ENCODE measurements at regions not wholly inside any gene's neighbourhood (a gene's known extent, or its start where the extent isn't known, plus 50 kb on each side); places are given as distances from the start of the nearest gene placed in this dataset.
"Not testable (repeated sequence)": the region's sequence is repeated elsewhere in the genome, so short reads cannot be mapped to it uniquely, and the experiment has no call there.

DNA sequence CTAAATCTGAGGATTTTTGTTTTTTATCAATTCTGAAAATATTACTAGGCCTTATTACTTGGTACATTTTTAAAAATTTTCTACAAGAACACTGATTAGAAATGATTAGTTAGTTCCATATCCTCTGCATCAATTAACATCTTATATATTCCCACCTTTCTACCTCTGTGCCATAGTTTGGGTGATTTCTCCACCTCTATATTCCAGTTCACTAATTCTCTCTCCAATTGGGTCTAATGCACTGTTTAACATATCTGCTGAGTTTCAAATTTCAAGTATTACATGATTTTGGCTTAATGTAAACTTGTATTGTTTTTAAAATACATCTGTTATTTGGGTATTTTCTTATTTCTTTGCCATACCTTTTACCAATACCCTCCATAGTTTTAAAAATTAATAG lies 705.7 kb upstream of the SALL3 start:
- DNase-seq (ENCODE audit: low read depth), result no peak

DNA sequence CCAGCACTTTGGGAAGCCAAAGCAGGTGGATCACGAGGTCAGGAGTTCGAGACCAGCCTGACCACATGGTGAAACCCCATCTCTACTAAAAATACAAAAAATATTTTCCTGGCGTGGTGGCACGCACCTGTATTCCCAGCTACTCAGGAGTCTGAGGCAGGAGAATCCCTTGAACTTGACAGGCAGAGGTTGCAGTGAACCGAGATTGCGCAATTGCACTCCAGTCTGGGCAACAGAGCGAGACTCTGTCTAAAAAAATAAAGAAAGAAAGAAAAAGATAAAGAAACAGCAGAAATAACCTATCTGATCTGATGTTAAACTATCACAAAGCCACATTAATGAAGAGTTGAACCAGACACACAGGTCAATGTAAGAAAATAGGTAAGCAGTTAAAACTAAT lies 696.2 kb upstream of the SALL3 start:
- not testable (repeated sequence) for DNase-seq (ENCODE audit: low read depth)

DNA sequence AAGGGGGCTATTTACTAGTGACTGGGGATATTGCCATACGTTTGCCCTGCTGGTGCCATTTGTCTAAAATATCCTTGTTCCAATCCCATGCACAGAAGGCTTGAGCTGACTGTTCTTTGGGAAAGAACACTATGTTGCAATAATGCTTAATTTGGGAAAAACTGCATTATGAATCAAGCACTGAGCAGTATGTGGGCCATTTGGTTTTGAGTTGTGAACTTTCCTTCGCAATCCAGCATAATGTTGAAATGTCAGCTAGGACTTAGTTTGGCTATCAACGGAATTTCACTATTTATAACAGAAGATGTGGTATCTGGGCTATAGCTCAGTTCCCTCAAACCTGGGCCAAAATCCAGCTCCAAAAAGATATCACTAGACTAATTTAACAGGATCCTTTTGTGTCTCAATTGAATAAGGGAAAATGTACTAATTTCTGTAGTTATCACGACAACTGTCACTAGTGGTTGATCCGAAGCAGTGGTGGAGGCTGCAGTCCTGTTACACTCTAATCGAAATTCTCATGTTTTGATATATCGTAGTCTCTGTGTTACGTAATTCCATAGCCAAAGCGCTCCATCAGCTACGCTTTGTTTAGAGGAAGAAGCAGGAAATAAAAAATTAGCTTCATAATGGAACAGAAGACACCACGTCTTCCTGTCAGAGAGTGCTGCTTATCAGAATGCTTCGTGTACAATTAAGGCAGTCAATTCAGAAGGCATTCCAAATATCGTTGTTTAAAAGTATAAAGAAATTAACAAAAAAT lies 686.8 kb upstream of the SALL3 start:
- no peak for DNase-seq (ENCODE audit: low read depth)

DNA sequence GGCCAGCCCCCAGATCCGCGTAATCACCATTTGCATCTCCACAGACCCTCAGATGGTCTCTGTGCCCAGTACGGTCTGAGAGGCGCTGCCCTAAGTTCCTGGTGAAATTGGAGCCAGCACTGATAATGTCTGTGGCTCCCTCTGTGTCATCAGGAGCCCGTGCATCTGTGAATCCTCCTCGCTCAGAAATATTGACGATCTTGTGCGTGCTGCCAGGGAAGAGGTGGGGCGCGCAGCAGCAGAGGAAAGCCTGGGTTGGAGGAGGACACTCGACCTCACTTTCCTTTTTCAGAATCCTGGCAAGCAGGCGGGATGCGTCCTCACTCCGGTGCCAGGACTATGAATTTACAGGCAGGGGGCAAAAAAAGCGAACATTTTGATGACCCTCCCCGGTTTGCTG lies 686.1 kb upstream of the SALL3 start:
- no peak for DNase-seq (ENCODE audit: low read depth)

DNA sequence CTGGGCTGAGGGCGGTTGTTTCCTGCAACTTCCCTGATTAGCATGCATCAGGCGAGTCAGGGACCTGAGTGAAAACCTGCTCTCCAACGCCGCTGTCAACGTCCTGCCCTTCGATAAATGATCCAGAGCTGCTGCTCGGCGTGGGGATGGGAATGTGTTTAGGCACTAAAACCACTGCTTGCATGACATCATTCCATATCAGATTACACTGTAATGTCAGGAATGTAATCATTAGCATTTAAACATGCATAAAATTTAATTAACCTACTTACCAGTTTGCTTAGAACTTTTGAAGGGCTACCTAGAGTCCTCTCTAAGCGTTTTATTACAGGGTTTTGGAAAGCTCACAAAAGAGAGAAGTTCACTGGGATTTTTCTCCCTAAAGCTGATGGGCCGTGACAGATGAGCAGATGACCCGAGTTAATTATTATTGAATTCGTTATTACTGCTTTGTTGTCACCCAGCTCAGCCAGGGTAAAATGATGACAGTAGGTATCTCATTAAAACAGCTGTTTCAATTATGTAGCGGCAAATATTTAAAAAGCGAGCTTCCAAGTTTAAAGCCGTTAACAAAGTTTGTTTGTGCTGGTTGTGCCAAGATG lies 685.6 kb upstream of the SALL3 start:
- no peak for DNase-seq (ENCODE audit: low read depth)

DNA sequence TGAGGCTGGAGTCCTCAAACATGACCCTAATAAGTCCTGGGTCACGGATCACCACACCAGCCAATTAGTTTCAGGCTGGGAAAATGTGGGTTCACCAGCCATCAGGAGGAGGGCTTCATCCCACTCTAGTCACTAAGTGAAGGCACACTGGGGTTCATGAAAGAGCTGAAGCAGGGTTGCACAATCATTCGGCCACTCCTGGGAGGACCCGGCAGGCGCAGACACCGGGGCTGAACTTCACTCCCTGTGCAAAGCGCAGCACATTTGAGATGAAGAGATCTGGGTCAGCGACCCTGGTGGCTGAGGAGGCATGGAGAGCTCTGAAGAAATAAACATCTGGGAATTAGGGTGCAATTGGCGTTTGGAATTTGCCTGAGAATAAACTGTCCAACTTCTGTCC lies 684.4 kb upstream of the SALL3 start:
- no peak for DNase-seq (ENCODE audit: low read depth)

DNA sequence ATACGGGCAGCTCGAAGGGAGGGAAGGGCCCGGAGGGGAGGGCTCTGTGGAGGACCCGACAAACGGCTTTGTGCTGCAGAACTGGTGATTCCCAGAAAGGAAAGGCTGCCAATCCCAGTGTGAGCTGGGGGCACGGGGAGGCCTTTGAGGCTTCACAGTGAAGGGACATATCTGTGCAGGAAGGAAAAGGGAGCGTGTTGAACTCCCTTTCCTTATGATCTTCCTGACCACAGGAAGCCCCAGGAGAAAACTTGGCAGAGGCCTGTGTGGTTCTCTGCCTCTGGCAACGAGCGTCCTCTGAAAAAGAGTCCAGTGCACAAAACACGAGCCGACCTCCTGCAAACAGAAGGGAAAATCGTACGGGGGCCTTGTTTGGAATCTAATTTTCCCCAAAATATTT lies 683.5 kb upstream of the SALL3 start:
- DNase-seq (ENCODE audit: low read depth), result no peak

DNA sequence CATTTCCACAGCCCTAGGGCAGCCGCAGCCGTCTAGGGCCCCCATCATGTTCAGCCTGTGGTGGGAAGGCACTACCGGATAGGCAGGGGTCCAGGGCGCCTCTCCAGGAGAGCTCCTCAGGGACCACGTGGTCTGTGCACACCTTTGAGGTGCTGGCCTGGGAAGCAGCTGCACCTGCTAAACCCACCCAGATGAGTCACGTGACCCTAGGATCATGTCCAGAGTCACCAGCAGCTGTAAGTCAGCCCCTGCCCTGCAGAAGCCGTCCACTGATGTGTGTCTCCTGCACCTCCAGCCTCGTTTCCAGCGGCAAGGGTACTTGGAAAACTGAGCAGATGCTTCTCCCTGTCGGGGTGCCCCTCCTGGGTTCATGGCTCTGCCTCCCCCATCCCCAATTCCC lies 682.6 kb upstream of the SALL3 start:
- no peak for DNase-seq (ENCODE audit: low read depth)

GRCh38 chr18:78303519-78304191 lies 676.0 kb upstream of the SALL3 start:
- no peak for DNase-seq (ENCODE audit: low read depth)

- no peak for DNase-seq (ENCODE audit: low read depth)
These were observed 675.1 kb upstream of the SALL3 start for GRCh38 chr18:78304192-78305164.

- DNase-seq (ENCODE audit: low read depth), result no peak
These were observed 673.8 kb upstream of the SALL3 start for GRCh38 chr18:78305789-78306188.

- DNase-seq (ENCODE audit: low read depth), result no peak
These were observed 670.3 kb upstream of the SALL3 start for GRCh38 chr18:78309307-78309706.

- DNase-seq (ENCODE audit: low read depth), result no peak
These were observed 669.7 kb upstream of the SALL3 start for GRCh38 chr18:78309924-78310323.

- DNase-seq (ENCODE audit: low read depth), result no peak
These were observed 660.4 kb upstream of the SALL3 start for GRCh38 chr18:78319264-78319663.

GRCh38 chr18:78319961-78320360 lies 659.7 kb upstream of the SALL3 start:
- DNase-seq (ENCODE audit: low read depth), result no peak

GRCh38 chr18:78321402-78321801 lies 658.2 kb upstream of the SALL3 start:
- DNase-seq (ENCODE audit: low read depth), result no peak

DNA sequence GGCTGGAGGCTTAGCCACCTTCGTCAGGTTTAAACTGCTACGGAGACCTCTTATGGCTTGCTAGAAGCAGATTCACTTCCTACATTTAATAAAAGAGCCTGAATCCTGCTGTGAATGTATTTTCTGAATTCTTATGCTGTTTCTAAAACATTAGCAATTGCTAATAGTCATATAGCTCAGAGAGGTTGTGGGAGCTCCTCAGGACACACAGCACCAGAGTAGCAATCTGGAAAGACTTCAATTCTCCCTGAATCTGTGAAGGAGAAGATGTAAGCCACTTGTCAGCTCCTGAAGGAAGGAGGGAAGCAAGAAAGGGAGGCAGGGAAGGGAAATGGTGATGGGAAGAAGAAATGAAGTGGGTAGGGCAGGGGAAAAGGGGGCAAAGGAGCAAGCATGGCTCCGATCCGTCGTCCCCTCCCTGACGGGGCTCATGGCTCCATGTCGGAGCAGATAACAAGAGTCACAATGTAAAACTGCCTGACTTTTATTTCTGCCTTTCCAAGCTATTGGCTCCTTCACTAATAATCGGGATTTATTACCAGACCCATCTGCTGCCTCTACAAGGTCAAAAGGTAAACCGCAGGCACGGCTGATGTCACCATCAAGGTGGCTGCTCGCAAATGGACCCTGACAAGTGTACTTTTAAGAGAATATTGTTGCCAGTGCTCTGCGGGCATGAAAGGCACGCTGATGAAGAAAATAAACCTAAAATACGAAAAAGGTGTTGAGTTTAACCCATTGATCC lies 656.0 kb upstream of the SALL3 start:
- DNase-seq (ENCODE audit: low read depth), result no peak

GRCh38 chr18:78327643-78328042 lies 652.0 kb upstream of the SALL3 start:
- no peak for DNase-seq (ENCODE audit: low read depth)

GRCh38 chr18:78330766-78331165 lies 648.9 kb upstream of the SALL3 start:
- DNase-seq (ENCODE audit: low read depth), result no peak

- no peak for DNase-seq (ENCODE audit: low read depth)
These were observed 626.7 kb upstream of the SALL3 start for GRCh38 chr18:78352910-78353309.

DNA sequence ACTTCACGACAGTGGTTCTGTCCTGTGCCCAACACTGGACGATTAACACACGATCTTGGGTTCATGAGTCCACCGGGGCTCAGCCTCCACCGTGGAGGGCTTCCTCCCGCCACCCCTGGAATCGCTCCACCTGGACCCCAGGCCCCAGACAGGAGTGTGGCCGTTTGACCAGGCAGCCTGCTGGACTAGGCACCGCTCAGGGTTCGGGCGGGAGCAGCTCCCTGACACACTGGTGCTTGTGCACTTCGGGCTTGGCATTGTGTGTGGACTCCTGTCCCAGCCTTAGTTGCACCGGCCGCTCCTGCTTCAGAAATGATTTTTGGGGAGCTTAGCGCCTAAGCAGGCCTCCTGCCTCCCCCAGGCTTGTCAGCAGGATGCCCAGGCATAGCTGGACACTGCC lies 617.4 kb upstream of the SALL3 start:
- no peak for DNase-seq (ENCODE audit: low read depth)
